ENCODE measurements at regions not wholly inside any gene's neighbourhood (a gene's known extent, or its start where the extent isn't known, plus 50 kb on each side); places are given as distances from the start of the nearest gene placed in this dataset.
A peak's percentile ranks its signal among the peaks of the same experiment; 100 is the strongest.
"Not testable (repeated sequence)": the region's sequence is repeated elsewhere in the genome, so short reads cannot be mapped to it uniquely, and the experiment has no call there.

- intact Hi-C loops (cut with DNase I), result no loop called here
- ATAC-seq (no peak), DNase-seq (ENCODE audit: low spot score) (no peak)
Observed at GRCh38 chr13:109426690-109426990, 359.7 kb downstream of the IRS2 start.

DNA sequence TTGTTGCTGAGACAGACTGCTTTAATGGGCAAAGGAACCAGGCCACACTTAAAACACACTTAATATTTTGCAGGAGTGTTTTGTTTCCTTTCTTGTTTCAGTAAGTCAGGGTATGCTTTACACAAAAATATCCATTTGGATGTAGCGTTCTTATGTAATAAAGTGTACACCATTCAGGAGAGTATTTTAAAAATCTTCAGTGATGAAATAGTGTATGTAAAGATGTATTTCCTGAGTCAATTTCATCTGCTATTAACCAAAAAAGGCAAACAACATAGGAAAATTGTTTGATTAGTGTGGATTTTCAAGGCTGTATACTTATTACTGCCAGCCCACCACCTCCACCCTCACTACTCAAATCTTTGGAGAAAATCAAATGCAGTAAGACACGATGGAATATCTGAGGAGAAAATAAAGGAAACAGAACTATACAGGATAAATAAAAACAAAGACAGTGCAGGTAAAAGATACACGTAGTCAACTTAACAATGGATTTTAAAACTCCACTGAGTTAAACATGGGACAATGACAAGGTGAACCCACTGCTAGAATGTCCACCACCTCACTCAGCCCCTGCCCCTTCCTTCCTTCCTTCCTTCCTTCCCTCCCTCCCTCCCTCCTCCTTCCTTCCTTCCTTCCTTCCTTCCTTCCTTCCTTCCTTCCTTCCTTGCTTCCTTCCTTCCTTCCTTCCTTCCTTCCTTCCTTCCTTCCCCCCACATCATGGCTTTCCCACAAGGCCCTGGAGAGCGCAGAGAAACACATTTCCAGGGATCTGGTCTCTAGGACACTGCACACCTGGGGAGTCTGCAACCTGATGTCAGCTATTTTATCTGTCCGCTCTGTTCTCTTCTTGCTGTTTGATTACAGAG lies 360.3 kb downstream of the IRS2 start:
- intact Hi-C loops (cut with DNase I), result no loop called here
- ATAC-seq (no peak), DNase-seq (ENCODE audit: low spot score) (no peak)

DNA sequence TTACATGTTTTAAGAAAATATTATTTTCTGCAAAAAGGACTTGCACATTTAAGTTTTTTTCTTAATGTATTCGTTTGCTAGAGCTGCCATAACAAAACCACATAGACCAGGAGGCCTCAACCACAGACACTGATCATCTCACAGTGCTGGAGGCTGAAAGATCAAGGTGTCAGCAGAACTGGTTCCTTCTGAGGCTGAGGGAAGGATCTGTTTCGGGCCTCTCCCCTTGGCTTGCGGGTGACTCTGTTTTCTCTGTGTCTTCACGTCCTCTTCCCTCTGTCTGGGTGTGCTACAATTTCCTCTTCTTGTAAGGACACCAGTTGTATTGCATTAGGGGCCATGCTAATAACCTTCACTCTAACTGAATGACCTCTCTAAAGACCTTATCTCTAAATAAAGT lies 364.2 kb downstream of the IRS2 start:
- DNase-seq (ENCODE audit: low spot score) (no peak), ATAC-seq (peak; percentile 18)
- intact Hi-C loops (cut with DNase I), result no loop called here

GRCh38 chr13:109419896-109420295 lies 366.5 kb downstream of the IRS2 start:
- ATAC-seq, result no peak
- intact Hi-C loops (cut with DNase I), result no loop called here
- DNase-seq (ENCODE audit: low spot score), result no peak

- intact Hi-C loops (cut with DNase I), result no loop called here
- DNase-seq (ENCODE audit: low spot score), result no peak
Observed at GRCh38 chr13:109418111-109418510, 368.3 kb downstream of the IRS2 start.

DNA sequence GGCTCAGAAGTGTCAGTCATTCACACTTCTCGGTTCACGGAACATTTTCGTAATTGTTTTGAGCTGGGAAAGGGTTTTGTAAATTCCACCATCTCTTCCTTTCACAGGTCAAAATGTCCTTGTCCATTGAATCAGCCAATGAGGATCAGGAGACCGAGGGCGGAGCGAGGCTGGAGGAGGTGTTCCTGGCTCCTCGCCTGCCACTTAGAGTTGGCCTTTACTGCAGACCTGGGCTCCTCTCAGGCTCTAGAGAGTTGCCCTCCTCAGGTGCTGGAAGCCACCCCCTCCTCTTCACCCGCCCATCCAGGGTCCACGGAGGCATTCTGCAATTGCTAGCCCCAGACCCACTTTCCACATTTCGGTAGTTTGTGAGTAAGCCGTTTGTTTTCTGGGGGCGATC lies 370.4 kb downstream of the IRS2 start:
- ATAC-seq (no peak), DNase-seq (ENCODE audit: low spot score) (no peak)
- intact Hi-C loops (cut with DNase I), result no loop called here

More at GRCh38 chr13:109418111-109418510, 368.3 kb downstream of the IRS2 start:
- no peak for ATAC-seq

DNA sequence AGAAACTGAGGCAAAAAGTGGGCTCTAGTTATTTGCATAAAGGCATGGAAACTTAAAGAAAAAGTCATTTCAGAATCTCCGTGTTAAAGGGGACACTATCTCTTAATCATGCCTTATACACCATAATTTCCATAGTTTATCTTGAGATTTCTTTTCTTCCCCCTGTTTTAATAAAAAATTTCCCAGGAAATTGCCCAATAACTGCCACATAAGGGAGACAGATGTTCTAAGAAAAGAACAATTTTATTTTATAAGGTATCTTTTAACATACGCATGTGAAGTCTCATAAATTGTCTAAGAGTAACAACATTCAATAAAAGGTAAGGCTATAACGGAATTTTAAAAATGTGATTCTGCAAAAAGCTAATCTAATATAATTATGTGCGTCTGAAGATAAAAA lies 371.3 kb downstream of the IRS2 start:
- ATAC-seq (no peak), DNase-seq (ENCODE audit: low spot score) (no peak)
- intact Hi-C loops (cut with DNase I), result no loop called here

- peak; percentile 65 for DNase-seq (ENCODE audit: low spot score)
- intact Hi-C loops (cut with DNase I), result no loop called here
- ATAC-seq, result peak; percentile 78
Observed at GRCh38 chr13:109412283-109412901, 374.0 kb downstream of the IRS2 start.

DNA sequence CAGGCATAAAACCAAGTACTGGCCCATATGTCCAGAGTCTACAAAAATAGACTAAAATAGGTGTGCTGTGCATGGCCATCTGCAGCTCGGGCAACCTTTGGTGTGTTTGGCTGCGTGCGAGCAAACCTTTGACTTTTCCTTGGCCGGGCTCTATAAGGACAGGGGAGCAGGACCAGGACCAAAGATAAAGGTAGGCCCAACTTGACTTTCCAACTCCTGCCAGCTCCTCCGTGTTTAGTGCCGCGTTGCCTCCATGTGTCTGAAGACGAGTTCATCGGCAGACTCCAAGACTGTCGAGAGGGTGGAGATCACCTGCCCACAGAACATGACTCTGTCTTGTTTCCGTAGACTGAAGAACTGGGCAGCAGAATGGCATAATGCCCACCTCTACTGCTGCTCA lies 375.5 kb downstream of the IRS2 start:
- intact Hi-C loops (cut with DNase I), result no loop called here
- ATAC-seq, result no peak
- no peak for DNase-seq (ENCODE audit: low spot score)

GRCh38 chr13:109408591-109409382 lies 377.6 kb downstream of the IRS2 start:
- intact Hi-C loops (cut with DNase I), result no loop called here
- no peak for DNase-seq (ENCODE audit: low spot score)
- ATAC-seq, result peak; percentile 52

DNA sequence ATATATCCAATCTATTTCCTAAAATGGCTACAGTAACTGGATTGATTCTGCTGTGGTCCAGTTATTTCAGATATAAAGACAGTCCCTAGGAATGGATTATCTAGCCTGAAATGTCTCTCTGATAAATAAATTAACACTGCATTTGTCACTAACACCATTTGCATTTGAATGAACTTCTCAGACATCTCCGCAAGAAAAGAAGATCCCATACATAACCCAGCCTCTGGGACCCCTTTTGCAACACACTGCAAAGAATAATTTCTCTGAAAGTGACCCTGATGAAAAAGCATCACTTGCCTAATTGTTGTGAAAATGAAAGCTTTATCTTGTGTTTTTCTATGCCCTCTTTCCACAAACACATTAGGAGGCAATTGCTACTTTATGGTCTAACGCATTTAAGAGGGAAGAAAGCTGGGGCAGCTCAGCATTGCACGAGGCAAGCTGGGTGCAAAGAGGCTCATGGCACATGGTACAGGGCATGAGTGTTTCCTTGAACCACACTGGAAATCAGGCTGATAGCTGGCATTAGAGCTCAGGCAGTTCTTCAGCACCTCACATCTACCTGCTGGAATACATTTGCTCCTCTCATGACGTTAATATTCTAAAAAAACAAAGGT lies 379.9 kb downstream of the IRS2 start:
- intact Hi-C loops (cut with DNase I), result no loop called here
- no peak for DNase-seq (ENCODE audit: low spot score)
- ATAC-seq, result no peak

- no peak for DNase-seq (ENCODE audit: low spot score)
- ATAC-seq, result no peak
- intact Hi-C loops (cut with DNase I), result no loop called here
Observed at GRCh38 chr13:109403012-109403421, 383.4 kb downstream of the IRS2 start.

GRCh38 chr13:109401891-109402290 lies 384.5 kb downstream of the IRS2 start:
- intact Hi-C loops (cut with DNase I), result no loop called here
- no peak for DNase-seq (ENCODE audit: low spot score)
- no peak for ATAC-seq

DNA sequence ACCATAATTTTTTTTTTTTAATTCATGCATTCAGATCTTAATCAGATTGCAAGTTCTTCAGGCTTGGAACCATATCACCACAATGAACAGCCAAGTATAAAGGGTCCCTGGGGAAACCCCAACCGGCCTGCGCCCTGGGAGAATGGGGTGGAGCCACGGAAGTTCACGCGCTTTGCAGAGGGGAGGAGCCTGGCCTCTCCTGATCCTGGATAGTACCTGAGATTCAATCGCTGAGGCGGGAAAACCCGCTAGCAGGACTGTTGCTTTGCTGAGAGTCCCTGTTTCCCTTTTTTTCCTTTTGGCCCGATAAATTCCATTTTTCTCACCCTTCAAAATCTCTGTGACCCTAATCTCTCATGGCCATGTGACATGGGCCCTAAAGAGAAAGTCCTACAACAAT lies 385.1 kb downstream of the IRS2 start:
- intact Hi-C loops (cut with DNase I), result no loop called here
- no peak for ATAC-seq

DNA sequence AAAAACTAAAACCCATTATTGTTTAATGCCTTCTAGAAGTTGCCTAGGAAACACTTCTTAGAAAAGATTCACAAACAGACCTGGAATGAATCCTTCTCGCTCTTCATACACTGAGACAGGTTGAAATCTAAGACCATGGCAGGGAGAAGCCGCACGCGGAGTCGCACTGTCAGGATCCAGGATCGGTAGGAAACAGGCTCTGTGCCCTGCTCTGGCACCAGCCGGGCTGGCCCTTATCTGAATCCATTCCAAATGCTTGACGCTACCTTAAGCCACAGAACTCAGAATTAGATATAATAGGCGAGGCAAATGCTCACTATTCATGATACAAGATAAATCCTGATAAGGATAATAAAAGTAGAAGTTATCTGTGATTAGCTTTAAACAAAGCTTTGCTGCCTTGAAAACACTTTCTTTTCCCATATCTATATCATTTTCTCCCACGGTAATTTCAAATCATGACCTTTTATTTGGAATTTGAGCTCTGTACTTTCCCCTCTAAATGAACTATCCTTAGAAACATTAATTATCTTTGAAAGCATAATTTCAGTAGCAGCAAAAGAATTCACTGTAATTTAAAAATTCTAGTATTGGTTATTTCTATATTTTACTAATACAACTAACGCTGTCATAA lies 385.6 kb downstream of the IRS2 start:
- DNase-seq (ENCODE audit: low spot score) (no peak), ATAC-seq (no peak)
- intact Hi-C loops (cut with DNase I), result no loop called here

More for the DNA sequence above, 385.1 kb downstream of the IRS2 start:
- no peak for DNase-seq (ENCODE audit: low spot score)

DNA sequence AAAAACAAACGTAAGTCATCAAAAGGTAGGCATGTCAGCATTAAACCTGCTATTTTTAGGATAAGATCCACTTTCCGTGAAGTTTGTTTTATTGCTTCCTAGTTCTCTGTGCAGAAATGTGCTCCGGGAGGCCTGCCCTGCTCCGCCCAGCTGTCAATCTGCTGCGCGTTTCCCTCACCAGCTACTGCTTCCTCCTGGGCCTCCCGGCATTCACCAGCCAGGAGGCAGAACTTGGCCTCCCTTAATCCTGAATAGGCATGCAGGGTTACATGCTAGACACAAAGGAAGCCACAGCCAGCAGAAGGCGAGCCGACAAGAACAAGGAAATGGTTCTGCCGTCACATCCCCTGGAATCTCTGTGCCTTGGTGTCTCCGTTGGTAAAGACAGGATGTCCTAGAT lies 386.2 kb downstream of the IRS2 start:
- peak; percentile 39 for ATAC-seq
- intact Hi-C loops (cut with DNase I), result no loop called here

DNA sequence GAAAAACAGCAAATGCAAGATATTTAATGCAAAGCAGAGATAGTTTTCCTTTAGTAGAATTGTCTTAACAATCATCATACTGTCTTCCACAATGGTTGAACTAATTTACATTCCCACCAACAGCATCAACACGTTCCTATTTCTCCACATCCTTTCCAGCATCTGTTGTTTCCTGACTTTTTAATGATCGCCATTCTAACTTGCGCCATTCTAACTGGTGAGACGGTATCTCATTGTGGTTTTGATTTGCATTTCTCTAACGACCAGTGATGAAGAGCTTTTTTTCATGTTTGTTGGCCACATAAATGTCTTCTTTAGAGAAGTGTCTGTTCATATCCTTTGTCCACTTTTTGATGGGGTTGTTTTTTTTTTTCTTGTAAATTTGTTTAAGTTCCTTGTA lies 388.3 kb downstream of the IRS2 start:
- intact Hi-C loops (cut with DNase I); DNase-seq (ENCODE audit: low spot score); ATAC-seq: not testable (repeated sequence)

More for the DNA sequence above, 386.2 kb downstream of the IRS2 start:
- no peak for DNase-seq (ENCODE audit: low spot score)

GRCh38 chr13:109397285-109397684 lies 389.1 kb downstream of the IRS2 start:
- intact Hi-C loops (cut with DNase I), result no loop called here
- ATAC-seq (no peak), DNase-seq (ENCODE audit: low spot score) (no peak)

DNA sequence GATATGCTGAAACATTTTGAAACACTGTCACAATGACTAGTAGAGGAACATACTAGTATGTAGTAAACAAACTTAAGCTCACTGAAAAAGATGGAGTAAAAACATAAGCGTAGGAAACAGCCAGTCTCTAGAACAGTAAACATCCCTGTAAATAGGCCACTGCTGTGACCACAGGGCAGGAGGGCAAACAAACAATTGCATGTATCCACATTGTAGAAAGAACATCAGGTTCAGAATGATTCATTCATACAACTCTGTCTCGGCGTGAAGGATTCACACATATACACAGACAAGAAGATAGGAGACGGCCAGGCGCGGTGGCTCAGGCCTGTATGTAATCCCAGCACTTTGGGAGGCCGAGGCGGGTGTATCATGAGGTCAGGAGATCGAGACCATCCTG lies 390.1 kb downstream of the IRS2 start:
- ATAC-seq (no peak), DNase-seq (ENCODE audit: low spot score) (no peak)
- intact Hi-C loops (cut with DNase I), result no loop called here

All from sciatic nerve (tissue), 2 donors.